ENCODE measurements at regions not wholly inside any gene's neighbourhood (a gene's known extent, or its start where the extent isn't known, plus 50 kb on each side); places are given as distances from the start of the nearest gene placed in this dataset.

- CTCF ChIA-PET: no interaction called here
These were observed 63.2 kb upstream of the TMEM17 start for GRCh38 chr2:62568983-62569837.

DNA sequence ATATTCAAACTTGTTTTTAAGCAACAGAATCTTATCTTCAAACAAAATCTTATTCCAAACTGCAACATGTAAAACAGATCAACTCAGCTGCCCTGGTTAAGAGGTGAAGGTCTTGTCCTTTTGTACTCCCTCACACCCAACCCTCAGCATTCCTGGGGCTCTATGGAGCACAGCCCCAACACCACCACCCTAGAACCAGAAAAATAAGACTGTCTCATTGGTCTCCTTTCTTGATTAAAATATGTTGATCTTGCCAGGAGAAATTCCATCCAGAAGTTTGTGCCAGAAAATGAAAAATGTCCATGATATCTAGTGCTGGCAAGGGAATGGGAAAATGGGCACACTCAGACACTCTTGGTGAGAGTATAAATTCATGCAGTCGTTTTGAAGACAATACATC lies 62.1 kb upstream of the TMEM17 start:
- POLR2A ChIA-PET: no interaction called here
- TF ChIP-seq CTCF (IDR thresholded peaks at IDR 0.05; ENCODE audit: low read depth, low read length): no peak
- Histone ChIP-seq H3K9me3 (ENCODE audit: control insufficient read depth, insufficient read depth, low read length) (peaks cover 3% of the 10 kb centered on the region; the same call in 1 of the 2 replicates), H3K27me3 (ENCODE audit: control insufficient read depth, insufficient read depth, low read length) (no peaks in the 10 kb centered on the region), H3K27ac (ENCODE audit: low read depth, low read length) (no peak overlapping the region), H3K4me3 (ENCODE audit: low read depth, low read length) (no peak overlapping the region)
- CTCF ChIA-PET: no interaction called here
- no peak for DNase-seq (ENCODE audit: low read depth, low spot score)

More at GRCh38 chr2:62568983-62569837, 63.2 kb upstream of the TMEM17 start:
- POLR2A ChIA-PET: interaction anchor here (0.7 kb wide), 1 partner anchor 458 kb away, joined by 6 read pairs; no protein-coding TSS in a partner anchor
- no peak for TF ChIP-seq CTCF (IDR thresholded peaks at IDR 0.05; ENCODE audit: low read depth, low read length)
- H3K9me3 ChIP-seq (ENCODE audit: control insufficient read depth, insufficient read depth, low read length): peaks cover 3% of the 10 kb centered on the region; the same call in 1 of the 2 replicates
- DNase-seq (ENCODE audit: low read depth, low spot score): no peak
- no peak overlapping the region for H3K4me3 ChIP-seq (ENCODE audit: low read depth, low read length)
- H3K27me3 ChIP-seq (ENCODE audit: control insufficient read depth, insufficient read depth, low read length): no peaks in the 10 kb centered on the region
- no peak overlapping the region for H3K27ac ChIP-seq (ENCODE audit: low read depth, low read length)

GRCh38 chr2:62567669-62568068 lies 61.7 kb upstream of the TMEM17 start:
- TF ChIP-seq CTCF (IDR thresholded peaks at IDR 0.05; ENCODE audit: low read depth, low read length): no peak

DNA sequence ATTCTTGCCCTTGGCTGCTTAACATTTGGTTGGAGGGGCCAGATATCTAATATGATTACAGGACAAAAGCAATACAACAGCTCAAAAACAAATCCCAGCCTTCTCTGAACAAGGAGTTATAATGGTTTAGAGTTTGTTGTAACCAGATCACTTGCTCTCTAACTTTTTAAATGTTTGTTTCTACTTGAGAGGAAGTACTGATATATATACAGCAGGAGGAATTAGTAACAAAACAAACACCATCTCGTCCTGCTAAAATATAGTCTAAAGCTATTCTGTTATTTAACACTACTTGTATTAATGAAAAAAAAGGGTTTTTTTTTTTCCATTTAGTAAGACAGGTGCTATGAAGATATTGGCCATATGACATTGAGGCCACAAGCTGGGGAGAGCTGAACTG lies 60.9 kb upstream of the TMEM17 start:
- H3K27me3 ChIP-seq (ENCODE audit: control insufficient read depth, insufficient read depth, low read length): no peaks in the 10 kb centered on the region
- no peak overlapping the region for H3K27ac ChIP-seq (ENCODE audit: low read depth, low read length)
- CTCF ChIA-PET: interaction anchor here (1.2 kb wide), 1 partner anchor 110 kb away, joined by 3 read pairs; no protein-coding TSS in a partner anchor
- no peak for DNase-seq (ENCODE audit: low read depth, low spot score)
- TF ChIP-seq CTCF (IDR thresholded peaks at IDR 0.05; ENCODE audit: low read depth, low read length): no peak
- no peak overlapping the region for H3K4me3 ChIP-seq (ENCODE audit: low read depth, low read length)
- POLR2A ChIA-PET: interaction anchor here (0.6 kb wide), 1 partner anchor 8 kb away, joined by 3 read pairs; no protein-coding TSS in a partner anchor
- peaks cover 3% of the 10 kb centered on the region; the same call in 1 of the 2 replicates for H3K9me3 ChIP-seq (ENCODE audit: control insufficient read depth, insufficient read depth, low read length)

More at GRCh38 chr2:62567669-62568068, 61.7 kb upstream of the TMEM17 start:
- Histone ChIP-seq H3K27me3 (ENCODE audit: control insufficient read depth, insufficient read depth, low read length) (no peaks in the 10 kb centered on the region), H3K4me3 (ENCODE audit: low read depth, low read length) (no peak overlapping the region), H3K27ac (ENCODE audit: low read depth, low read length) (no peak overlapping the region), H3K9me3 (ENCODE audit: control insufficient read depth, insufficient read depth, low read length) (peaks cover 3% of the 10 kb centered on the region; the same call in 1 of the 2 replicates)
- no peak for DNase-seq (ENCODE audit: low read depth, low spot score)
- ChIA-PET POLR2A (no interaction called here), CTCF (no interaction called here)

DNA sequence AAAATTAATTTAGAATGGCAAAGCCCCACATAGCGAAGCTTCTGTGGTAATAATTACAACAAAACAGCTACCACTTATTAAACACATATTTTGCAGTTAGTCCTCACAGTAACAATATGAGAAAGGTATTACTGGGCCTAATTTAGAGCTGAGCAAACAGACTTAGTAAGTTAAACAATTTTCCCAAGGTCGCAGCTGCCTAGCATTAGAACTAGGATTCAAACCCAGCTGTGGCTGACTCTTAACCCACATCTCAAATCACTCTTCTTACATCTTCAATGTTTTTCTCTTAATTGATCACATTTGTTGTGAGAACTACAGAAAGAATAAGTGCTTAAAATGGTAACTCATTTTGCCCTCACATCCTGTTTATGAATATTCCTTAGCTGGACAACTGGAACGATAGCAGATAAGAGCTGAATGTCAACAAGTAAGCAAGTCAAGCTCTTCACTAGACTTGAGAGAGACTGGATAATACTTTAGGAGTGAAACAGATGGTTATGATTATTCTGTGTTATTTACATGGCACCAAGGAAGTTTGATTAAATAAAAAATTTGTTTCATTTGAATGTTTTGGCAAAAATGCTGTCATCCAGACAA lies 59.4 kb upstream of the TMEM17 start:
- Histone ChIP-seq H3K4me3 (ENCODE audit: low read depth, low read length) (no peak overlapping the region), H3K27ac (ENCODE audit: low read depth, low read length) (no peak overlapping the region), H3K27me3 (ENCODE audit: control insufficient read depth, insufficient read depth, low read length) (no peaks in the 10 kb centered on the region), H3K9me3 (ENCODE audit: control insufficient read depth, insufficient read depth, low read length) (peaks cover under 1% of the 10 kb centered on the region; the same call in 1 of the 2 replicates)
- TF ChIP-seq CTCF (IDR thresholded peaks at IDR 0.05; ENCODE audit: low read depth, low read length): no peak
- CTCF ChIA-PET: no interaction called here
- no peak for DNase-seq (ENCODE audit: low read depth, low spot score)
- POLR2A ChIA-PET: no interaction called here
